ENCODE measurements at regions not wholly inside any gene's neighbourhood (a gene's known extent, or its start where the extent isn't known, plus 50 kb on each side); places are given as distances from the start of the nearest gene placed in this dataset.

GRCh38 chr6:65771946-65772345 lies 64.9 kb upstream of the EYS start:
- DNase-seq (ENCODE audit: extremely low read depth, insufficient read length): no peak
- TF ChIP-seq CTCF (IDR thresholded peaks at IDR 0.05; ENCODE audit: insufficient read depth, low read length, poor library complexity, severe bottlenecking): no peak
- H3K36me3 ChIP-seq (ENCODE audit: control insufficient read depth, insufficient read depth, low read length): no peaks in the 10 kb centered on the region
- H3K27me3 ChIP-seq (replicated peaks; ENCODE audit: control insufficient read depth, insufficient read depth, low read length): no peaks in the 10 kb centered on the region
- H3K4me3 ChIP-seq (replicated peaks; ENCODE audit: low read depth, low read length): no peak overlapping the region

GRCh38 chr6:65761890-65762289 lies 54.9 kb upstream of the EYS start:
- H3K4me3 ChIP-seq (replicated peaks; ENCODE audit: low read depth, low read length): no peak overlapping the region
- H3K27me3 ChIP-seq (replicated peaks; ENCODE audit: control insufficient read depth, insufficient read depth, low read length): no peaks in the 10 kb centered on the region
- no peaks in the 10 kb centered on the region for H3K36me3 ChIP-seq (ENCODE audit: control insufficient read depth, insufficient read depth, low read length)
- no peak for TF ChIP-seq CTCF (IDR thresholded peaks at IDR 0.05; ENCODE audit: insufficient read depth, low read length, poor library complexity, severe bottlenecking)
- DNase-seq (ENCODE audit: extremely low read depth, insufficient read length): no peak

- Histone ChIP-seq H3K4me3 (replicated peaks; ENCODE audit: low read depth, low read length) (no peak overlapping the region), H3K27me3 (replicated peaks; ENCODE audit: control insufficient read depth, insufficient read depth, low read length) (no peaks in the 10 kb centered on the region), H3K36me3 (ENCODE audit: control insufficient read depth, insufficient read depth, low read length) (no peaks in the 10 kb centered on the region)
- no peak for TF ChIP-seq CTCF (IDR thresholded peaks at IDR 0.05; ENCODE audit: insufficient read depth, low read length, poor library complexity, severe bottlenecking)
- no peak for DNase-seq (ENCODE audit: extremely low read depth, insufficient read length)
These were observed 53.3 kb upstream of the EYS start for GRCh38 chr6:65760285-65760684.
